DND-41 (cell line): ENCODE measurements at regions not wholly inside any gene's neighbourhood (a gene's known extent, or its start where the extent isn't known, plus 50 kb on each side); places are given as distances from the start of the nearest gene placed in this dataset.

Experiments used
- ATAC-seq: fragments of 200-7000 bp; cut with Tn5 transposase; 3 replicates; pipeline ENCODE4 v1.9.1; 2021; ENCODE audit warnings: low read depth; ENCODE audit not compliant: insufficient read depth
- DNase-seq: peaks from one replicate; pipeline ENCODE4 v3.0.0-alpha.2; 2020
- H2AFZ ChIP-seq: 2 replicates; pipeline ENCODE4 v1.6.0; 2012; ENCODE audit warnings: low read depth, low read length
- H3K27ac ChIP-seq: 2 replicates; pipeline ENCODE4 v1.5.1; 2012; ENCODE audit warnings: low read length, inconsistent platforms
- H3K27me3 ChIP-seq: fragments of 200-600 bp; sonication (generic); 2 replicates; pipeline ENCODE4 v1.6.0; 2012; ENCODE audit warnings: low read length, mild to moderate bottlenecking, inconsistent platforms; ENCODE audit not compliant: insufficient read depth, poor library complexity
- H3K36me3 ChIP-seq: 2 replicates; pipeline ENCODE4 v1.5.1; 2012; ENCODE audit warnings: low read length, inconsistent platforms; ENCODE audit not compliant: insufficient read depth
- H3K4me1 ChIP-seq: 2 replicates; pipeline ENCODE4 v1.5.1; 2012; ENCODE audit warnings: mild to moderate bottlenecking, low read length; ENCODE audit not compliant: insufficient read depth
- H3K4me2 ChIP-seq: 2 replicates; pipeline ENCODE4 v1.6.0; 2012; ENCODE audit warnings: mild to moderate bottlenecking, moderate library complexity, low read length, inconsistent platforms; ENCODE audit not compliant: insufficient read depth
- H3K4me3 ChIP-seq, 2 experiments: fragments of 200-600 bp in 1 of 2; shearing (Covaris generic) in 1 of 2; 2 replicates each; pipeline ENCODE4 v1.5.1; 2012 to 2016; ENCODE audit warnings: inconsistent platforms in 2 of 2, low read length in 2 of 2, mild to moderate bottlenecking in 2 of 2, low read depth in 1 of 2, moderate library complexity in 1 of 2
- H3K79me2 ChIP-seq: 2 replicates; pipeline ENCODE4 v1.6.0; 2012; ENCODE audit warnings: low read length, inconsistent platforms; ENCODE audit not compliant: insufficient read depth
- H3K9ac ChIP-seq: 2 replicates; pipeline ENCODE4 v1.6.0; 2012; ENCODE audit warnings: low read depth, mild to moderate bottlenecking, inconsistent platforms, low read length, moderate library complexity
- H3K9me3 ChIP-seq: 2 replicates; pipeline ENCODE4 v1.5.1; 2012; ENCODE audit warnings: low read length, moderate library complexity, mild to moderate bottlenecking, inconsistent platforms; ENCODE audit not compliant: insufficient read depth, severe bottlenecking
- H4K20me1 ChIP-seq: 2 replicates; pipeline ENCODE4 v1.6.0; 2012; ENCODE audit warnings: low read length; ENCODE audit not compliant: insufficient read depth
- CTCF ChIP-seq: IDR thresholded peaks from 2 replicates; pipeline ENCODE4 v1.5.1; 2012; ENCODE audit warnings: borderline replicate concordance, low read length, moderate library complexity, mild to moderate bottlenecking; ENCODE audit not compliant: poor library complexity, severe bottlenecking; ENCODE audit errors: extremely low read depth
- EZH2 ChIP-seq: IDR thresholded peaks from 3 replicates; pipeline ENCODE4 v1.6.1; 2012; ENCODE audit warnings: borderline replicate concordance, low read depth, mild to moderate bottlenecking, moderate library complexity, low read length, inconsistent platforms; ENCODE audit not compliant: severe bottlenecking

GRCh38 chr18:45290364-45290763, 324.9 kb upstream of the SLC14A2 start:
- no peak overlapping the region for H3K4me2 ChIP-seq
- ATAC-seq (no peak), DNase-seq (no peak)
- no peaks in the 10 kb centered on the region for H3K9me3 ChIP-seq
- H3K79me2 ChIP-seq, result no peaks in the 10 kb centered on the region
- H4K20me1 ChIP-seq, result no peaks in the 10 kb centered on the region
- H3K9ac ChIP-seq, result no peak overlapping the region
- H3K4me1 ChIP-seq, result no peaks in the 10 kb centered on the region
- TF ChIP-seq CTCF, result no peak
- TF ChIP-seq EZH2, result no peak
- H2AFZ ChIP-seq, result no peak overlapping the region
- H3K27ac ChIP-seq, result no peak overlapping the region
- H3K36me3 ChIP-seq, result no peaks in the 10 kb centered on the region
- H3K27me3 ChIP-seq, result no peaks in the 10 kb centered on the region
- H3K4me3 ChIP-seq, result no peak overlapping the region

- Histone ChIP-seq H3K79me2 (no peaks in the 10 kb centered on the region), H2AFZ (no peak overlapping the region), H3K4me1 (no peaks in the 10 kb centered on the region), H3K9me3 (no peaks in the 10 kb centered on the region), H3K36me3 (no peaks in the 10 kb centered on the region), H3K27ac (no peak overlapping the region), H3K27me3 (no peaks in the 10 kb centered on the region), H3K4me2 (no peak overlapping the region), H3K4me3 (no peak overlapping the region), H4K20me1 (no peaks in the 10 kb centered on the region), H3K9ac (no peak overlapping the region)
- DNase-seq (no peak), ATAC-seq (no peak)
- TF ChIP-seq CTCF (no peak), EZH2 (no peak)
These were observed 323.4 kb upstream of the SLC14A2 start for GRCh38 chr18:45291621-45292615.

GRCh38 chr18:45295388-45295787, 319.9 kb upstream of the SLC14A2 start:
- DNase-seq (no peak), ATAC-seq (no peak)
- Histone ChIP-seq H3K4me2 (no peak overlapping the region), H3K4me1 (no peaks in the 10 kb centered on the region), H3K9me3 (no peaks in the 10 kb centered on the region), H3K27me3 (no peaks in the 10 kb centered on the region), H2AFZ (no peak overlapping the region), H3K36me3 (no peaks in the 10 kb centered on the region), H3K4me3 (no peak overlapping the region), H3K9ac (no peak overlapping the region), H4K20me1 (no peaks in the 10 kb centered on the region), H3K27ac (no peak overlapping the region), H3K79me2 (no peaks in the 10 kb centered on the region)
- TF ChIP-seq EZH2 (no peak), CTCF (no peak)
